ENCODE measurements at regions not wholly inside any gene's neighbourhood (a gene's known extent, or its start where the extent isn't known, plus 50 kb on each side); places are given as distances from the start of the nearest gene placed in this dataset.
"Not testable (repeated sequence)": the region's sequence is repeated elsewhere in the genome, so short reads cannot be mapped to it uniquely, and the experiment has no call there.

GRCh38 chr12:91667694-91668093, 478.0 kb downstream of the BTG1 start:
- no peak for DNase-seq (ENCODE audit: low read depth)

- DNase-seq (ENCODE audit: low read depth): no peak
Observed at GRCh38 chr12:91663744-91664143, 481.1 kb upstream of the DCN start.

- DNase-seq (ENCODE audit: low read depth): no peak
Observed at GRCh38 chr12:91663310-91663709, 480.7 kb upstream of the DCN start.

DNA sequence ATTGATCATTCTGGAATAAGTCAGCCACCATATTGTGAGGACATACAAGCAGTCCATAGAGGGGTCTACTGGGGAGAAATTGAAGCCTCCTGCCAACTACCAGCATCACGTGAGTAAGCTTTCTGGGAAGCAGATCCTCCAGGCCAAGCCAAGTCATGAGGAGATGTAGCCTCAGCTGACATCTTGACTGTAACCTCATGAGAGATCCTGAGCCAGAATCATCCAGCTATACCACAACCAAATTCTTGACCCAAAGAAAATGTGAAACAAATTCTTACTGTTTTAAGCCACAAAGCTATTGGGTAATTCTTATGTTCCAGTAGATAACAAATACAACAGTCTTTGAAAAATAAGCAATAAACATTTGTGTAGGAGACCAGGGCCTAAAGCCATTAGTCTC, 479.4 kb upstream of the DCN start:
- DNase-seq (ENCODE audit: low read depth): no peak

- no peak for DNase-seq (ENCODE audit: low read depth)
Observed at GRCh38 chr12:91657032-91657431, 474.4 kb upstream of the DCN start.

DNA sequence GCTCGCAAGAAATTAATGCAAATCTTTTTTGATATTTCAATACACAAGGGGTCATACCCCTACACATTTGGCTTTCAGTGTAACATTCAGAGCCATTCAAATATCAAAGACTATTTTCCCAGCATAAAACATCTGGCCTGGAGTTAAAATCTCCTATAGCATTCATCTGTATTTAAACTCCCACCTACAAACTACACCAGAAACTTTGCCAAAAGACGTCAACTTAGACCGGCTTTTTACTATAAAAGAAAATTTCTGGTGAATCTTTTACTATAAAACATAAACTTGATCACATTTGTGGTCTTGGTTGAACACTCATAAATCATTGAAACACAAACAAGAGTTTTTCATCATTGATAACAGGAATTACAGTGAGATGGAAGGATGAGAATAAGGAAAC, 473.3 kb upstream of the DCN start:
- no peak for DNase-seq (ENCODE audit: low read depth)

DNA sequence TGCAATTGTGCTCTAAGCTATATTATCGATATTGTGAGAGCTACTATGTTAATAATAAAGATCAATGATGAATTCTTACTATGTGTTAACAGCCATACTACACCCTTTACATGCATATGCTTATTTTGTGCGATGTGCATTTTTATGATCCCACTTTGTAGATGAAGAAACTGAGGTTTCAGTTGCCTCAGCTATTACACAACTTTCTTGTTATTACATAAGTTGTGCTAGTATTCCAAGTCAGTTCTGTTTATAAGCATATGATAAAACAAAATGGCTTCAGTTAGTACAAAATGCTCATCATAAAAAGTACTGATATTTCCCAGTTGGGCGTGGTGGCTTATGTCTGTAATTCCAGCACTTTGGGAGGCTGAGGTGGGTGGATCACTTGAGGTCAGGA, 471.5 kb upstream of the DCN start:
- DNase-seq (ENCODE audit: low read depth): no peak

DNA sequence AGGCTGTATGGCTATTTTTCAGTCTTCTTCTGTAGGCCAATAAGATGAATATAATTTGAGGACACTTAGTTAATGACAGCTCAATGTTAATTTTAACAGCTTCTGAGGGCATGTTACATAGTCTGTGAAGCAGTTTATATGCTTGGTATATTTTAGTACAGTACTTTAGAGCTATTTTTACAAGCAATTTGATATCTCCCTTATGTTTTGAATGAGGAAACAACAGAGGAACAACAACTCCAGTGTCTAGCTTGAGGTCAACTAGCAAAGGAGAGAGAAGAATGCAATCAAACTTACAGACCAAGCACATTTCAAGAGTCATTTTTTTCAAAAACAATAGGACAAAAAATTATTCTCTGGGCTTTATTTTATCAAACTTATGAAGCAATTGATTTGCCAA, 469.1 kb upstream of the DCN start:
- no peak for DNase-seq (ENCODE audit: low read depth)

GRCh38 chr12:91643763-91644162, 461.1 kb upstream of the DCN start:
- no peak for DNase-seq (ENCODE audit: low read depth)

- no peak for DNase-seq (ENCODE audit: low read depth)
Observed at GRCh38 chr12:91640021-91640420, 457.4 kb upstream of the DCN start.

GRCh38 chr12:91639327-91639726, 456.7 kb upstream of the DCN start:
- DNase-seq (ENCODE audit: low read depth): no peak

GRCh38 chr12:91637789-91638624, 455.4 kb upstream of the DCN start:
- DNase-seq (ENCODE audit: low read depth): no peak

DNA sequence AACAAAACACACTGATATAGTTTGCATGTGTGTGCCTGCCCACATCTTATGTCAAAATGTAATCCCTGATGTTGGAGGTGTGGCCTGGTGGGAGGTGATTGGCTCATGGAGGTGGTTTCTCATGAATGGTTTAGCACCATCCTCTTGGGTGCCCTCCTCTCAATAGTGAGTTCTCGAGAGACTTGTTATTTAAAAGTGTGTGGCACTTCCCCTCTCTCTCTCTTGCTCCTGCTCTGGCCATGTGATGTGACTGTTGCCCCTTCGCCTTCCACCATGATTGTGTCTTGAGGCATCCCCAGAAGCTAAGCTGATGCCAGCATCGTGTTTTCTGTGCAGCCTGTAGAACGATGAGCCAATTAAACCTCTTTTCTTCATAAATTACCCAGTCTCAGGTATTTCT, 454.1 kb upstream of the DCN start:
- DNase-seq (ENCODE audit: low read depth): no peak

- not testable (repeated sequence) for DNase-seq (ENCODE audit: low read depth)
Observed at GRCh38 chr12:91634386-91634713, 451.7 kb upstream of the DCN start.

GRCh38 chr12:91633734-91634357, 451.2 kb upstream of the DCN start:
- DNase-seq (ENCODE audit: low read depth): no peak

DNA sequence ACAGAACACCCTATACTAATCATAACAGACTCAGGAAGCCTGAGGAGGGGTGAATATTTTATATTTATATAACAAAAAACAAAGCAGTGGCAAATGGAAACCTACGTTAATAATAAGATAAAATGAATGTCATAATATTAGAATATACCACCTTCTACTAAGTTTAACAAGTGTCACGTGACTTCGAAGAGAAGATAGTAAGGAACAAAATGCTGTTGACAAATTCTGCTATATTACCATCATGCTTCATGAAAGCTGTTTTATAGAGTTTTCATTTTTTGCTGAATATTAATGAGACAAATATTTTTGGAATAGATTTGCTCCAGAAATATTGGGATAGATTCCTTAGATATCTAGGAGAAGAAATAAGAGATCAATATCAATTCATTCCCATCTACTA, 450.6 kb upstream of the DCN start:
- DNase-seq (ENCODE audit: low read depth): no peak

DNA sequence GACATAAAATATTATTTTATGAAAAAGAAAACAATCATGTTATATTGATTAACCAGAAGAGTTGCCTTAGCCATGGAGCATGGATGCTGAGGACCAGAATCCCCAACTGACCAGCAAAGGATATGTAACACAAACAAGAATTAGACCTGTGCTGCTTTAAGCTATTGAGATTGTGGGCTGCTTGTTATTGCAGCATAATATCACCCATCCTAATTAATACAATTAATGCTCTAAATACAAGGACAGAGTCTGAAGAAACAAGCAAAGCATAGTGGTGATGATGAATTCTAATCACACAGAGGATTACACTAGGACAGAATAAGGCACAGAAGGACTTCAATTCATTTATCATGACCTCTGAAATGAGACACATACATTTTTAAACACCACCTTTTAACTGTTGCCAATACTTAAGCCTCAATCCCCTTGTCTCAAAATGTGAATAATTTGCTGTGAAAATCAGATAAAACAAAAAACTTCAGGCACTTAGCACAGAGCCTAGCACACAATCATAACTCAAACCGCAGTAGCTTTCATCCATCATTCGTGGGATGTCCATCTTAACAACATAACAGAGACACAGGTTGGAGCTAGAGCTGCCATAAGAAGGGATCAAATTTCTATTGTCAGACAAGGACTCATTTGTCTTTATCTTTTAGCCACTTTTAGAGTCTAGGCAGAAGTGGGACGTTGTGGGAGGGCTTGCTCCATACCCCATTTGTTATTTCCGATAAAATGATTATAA, 449.6 kb upstream of the DCN start:
- DNase-seq (ENCODE audit: low read depth): no peak

GRCh38 chr12:91630596-91631293, 448.1 kb upstream of the DCN start:
- DNase-seq (ENCODE audit: low read depth): no peak

- DNase-seq (ENCODE audit: low read depth): no peak
Observed at GRCh38 chr12:91630083-91630482, 447.5 kb upstream of the DCN start.

GRCh38 chr12:91629440-91629839, 446.8 kb upstream of the DCN start:
- no peak for DNase-seq (ENCODE audit: low read depth)

GRCh38 chr12:91628656-91629055, 446.0 kb upstream of the DCN start:
- no peak for DNase-seq (ENCODE audit: low read depth)

- no peak for DNase-seq (ENCODE audit: low read depth)
Observed at GRCh38 chr12:91627225-91627624, 444.6 kb upstream of the DCN start.

- DNase-seq (ENCODE audit: low read depth): no peak
Observed at GRCh38 chr12:91622981-91623380, 440.4 kb upstream of the DCN start.
